B cell (primary cell): ENCODE measurements at regions not wholly inside any gene's neighbourhood (a gene's known extent, or its start where the extent isn't known, plus 50 kb on each side); places are given as distances from the start of the nearest gene placed in this dataset.

ENCODE experiments used
- ATAC-seq: fragments of 200-7000 bp; cut with Tn5 transposase; one replicate; pipeline ENCODE4 v1.10.0; 2021; ENCODE audit warnings: low read depth, mild to moderate bottlenecking, moderate number of reproducible peaks, moderate library complexity
- CTCF ChIA-PET: fragments of 350-600 bp; sonication (Branson Sonifier 250); formaldehyde crosslinking; loops from one replicate; lab custom pipeline; 2021; ENCODE audit warnings: antibody characterized with exemption, inconsistent platforms; lab: Charles Lee
- POLR2A ChIA-PET: fragments of 350-600 bp; sonication (Branson Sonifier 250); formaldehyde crosslinking; loops from one replicate; lab custom pipeline; 2021; ENCODE audit warnings: antibody characterized with exemption; lab: Charles Lee
- DNase-seq: peaks from one replicate; pipeline ENCODE4 v3.0.0; 2013
- H2AFZ ChIP-seq: 2 replicates; pipeline ENCODE4 v1.6.1; 2012; ENCODE audit warnings: mild to moderate bottlenecking, low read depth, low read length; ENCODE audit not compliant: insufficient read depth, poor library complexity, severe bottlenecking
- H3K27ac ChIP-seq, 2 donors: 1 replicate in 1 of 2; 2 replicates in 1 of 2; pipeline ENCODE4 v1.5.1; 2012 to 2013; ENCODE audit warnings: low read length in 2 of 2, mild to moderate bottlenecking in 2 of 2, moderate library complexity in 1 of 2
- H3K27me3 ChIP-seq, 4 experiments: fragments of 200-600 bp in 1 of 4; sonication (generic) in 1 of 4; replicated peaks in 1 of 4; 1 replicate in 2 of 4; 2 replicates in 2 of 4; pipeline versions ENCODE4 v1.6.1 to v1.7.0; 2013 to 2016; ENCODE audit warnings: low read length in 3 of 4, mild to moderate bottlenecking in 2 of 4, mixed read lengths in 1 of 4, moderate library complexity in 1 of 4; ENCODE audit not compliant: insufficient read depth in 4 of 4, control insufficient read depth in 3 of 4; ENCODE audit errors: control extremely low read depth in 1 of 4
- H3K36me3 ChIP-seq, 2 experiments: replicated peaks in 1 of 2; 1 replicate in 1 of 2; 2 replicates in 1 of 2; pipeline versions ENCODE4 v1.6.1 to v1.7.1; 2013; ENCODE audit warnings: low read length in 1 of 2; ENCODE audit not compliant: insufficient read depth in 2 of 2, control insufficient read depth in 1 of 2; ENCODE audit errors: control extremely low read depth in 1 of 2, extremely low read depth in 1 of 2
- H3K4me1 ChIP-seq, 2 donors: fragments of 200-600 bp in 1 of 2; sonication (generic) in 1 of 2; 1 replicate in 1 of 2; 2 replicates in 1 of 2; pipeline versions ENCODE4 v1.5.1 to v1.6.1; 2013 to 2017; ENCODE audit warnings: low read length in 2 of 2; ENCODE audit not compliant: control insufficient read depth in 2 of 2, insufficient read depth in 2 of 2
- H3K4me2 ChIP-seq: replicated peaks from 2 replicates; pipeline ENCODE3; 2012; ENCODE audit warnings: mild to moderate bottlenecking, low read depth, low read length; ENCODE audit not compliant: poor library complexity, severe bottlenecking
- H3K4me3 ChIP-seq, 5 experiments: fragments of 200-600 bp in 1 of 5; sonication (generic) in 1 of 5; 1 replicate in 3 of 5; 2 replicates in 2 of 5; pipeline versions ENCODE4 v1.5.1 to v1.7.0; 2011 to 2016; ENCODE audit warnings: low read length in 4 of 5, mild to moderate bottlenecking in 4 of 5, low read depth in 2 of 5, control low read depth in 1 of 5, moderate library complexity in 1 of 5; ENCODE audit not compliant: insufficient read depth in 1 of 5; ENCODE audit errors: control extremely low read depth in 1 of 5, extremely low read depth in 1 of 5
- H3K79me2 ChIP-seq: fragments of 200-600 bp; sonication (generic); one replicate; pipeline ENCODE4 v1.6.0; 2016; ENCODE audit warnings: low read length; ENCODE audit not compliant: control insufficient read depth, insufficient read depth
- H3K9ac ChIP-seq: fragments of 200-600 bp; sonication (generic); 2 replicates; pipeline ENCODE4 v1.6.1; 2017; ENCODE audit warnings: mild to moderate bottlenecking, low read length, moderate library complexity
- H3K9me3 ChIP-seq, 3 donors: one replicate each; pipeline versions ENCODE4 v1.6.1 to v1.7.1; 2013; ENCODE audit warnings: low read length in 2 of 3; ENCODE audit not compliant: control insufficient read depth in 2 of 3, insufficient read depth in 1 of 3; ENCODE audit errors: control extremely low read depth in 1 of 3
- H4K20me1 ChIP-seq: 2 replicates; pipeline ENCODE4 v1.6.0; 2012; ENCODE audit warnings: mild to moderate bottlenecking, low read length; ENCODE audit not compliant: insufficient read depth, control insufficient read depth, poor library complexity, severe bottlenecking
- H3K27ac Mint-ChIP-seq: one replicate; pipeline ENCODE4 v1.8.0; 2021; ENCODE audit warnings: mixed read lengths
- H3K27me3 Mint-ChIP-seq: one replicate; pipeline ENCODE4 v1.8.0; 2021; ENCODE audit warnings: mixed read lengths
- H3K4me1 Mint-ChIP-seq: one replicate; pipeline ENCODE4 v1.8.0; 2021; ENCODE audit warnings: mixed read lengths
- H3K4me3 Mint-ChIP-seq: one replicate; pipeline ENCODE4 v1.8.0; 2021; ENCODE audit warnings: mixed read lengths
- H3K9me3 Mint-ChIP-seq: one replicate; pipeline ENCODE4 v1.8.0; 2022; ENCODE audit warnings: mixed read lengths; ENCODE audit not compliant: insufficient read depth
- CTCF ChIP-seq: fragments of 200-600 bp; IDR thresholded peaks from one replicate; pipeline ENCODE4 v1.8.0; 2022; ENCODE audit warnings: antibody characterized with exemption, mild to moderate bottlenecking
- EZH2 ChIP-seq: IDR thresholded peaks from 2 replicates; pipeline ENCODE4 v1.6.1; 2012; ENCODE audit warnings: borderline replicate concordance, low read depth, mild to moderate bottlenecking, moderate library complexity, low read length; ENCODE audit not compliant: insufficient read depth, poor library complexity, severe bottlenecking
- WGBS: methylation state at CpG from one replicate; pipeline ENCODE4 v1.1.5; 2013; ENCODE audit warnings: missing lambda C conversion rate; ENCODE audit not compliant: insufficient coverage; 5-methylcytosine and 5-hydroxymethylcytosine counted together
- intact Hi-C: fragments of 100-400 bp; cut with micrococcal nuclease; formaldehyde crosslinking; loops from one replicate; pipeline ENCODE4 v1.10.0; 2022

- H3K27ac Mint-ChIP-seq: no peak overlapping the region
These were observed 113.2 kb upstream of the TENT5A start for GRCh38 chr6:81865712-81866111.

GRCh38 chr6:81864124-81864523 is 111.6 kb upstream of the TENT5A start:
- H4K20me1 ChIP-seq: no peaks in the 10 kb centered on the region
- H3K27ac ChIP-seq: no peak overlapping the region
- H3K27me3 Mint-ChIP-seq: no peaks in the 10 kb centered on the region
- H3K9me3 ChIP-seq: no peaks in the 10 kb centered on the region
- no peaks in the 10 kb centered on the region for H3K4me1 ChIP-seq
- no peak overlapping the region for H2AFZ ChIP-seq
- TF ChIP-seq EZH2 (no peak), CTCF (no peak)
- H3K79me2 ChIP-seq: no peaks in the 10 kb centered on the region
- H3K4me2 ChIP-seq: no peak overlapping the region
- 82% methylated on average over 2 of the region's 2 CpGs for WGBS
- CTCF ChIA-PET: no interaction called here
- DNase-seq (no peak), ATAC-seq (no peak)
- H3K4me1 Mint-ChIP-seq: no peaks in the 10 kb centered on the region
- no peak overlapping the region for H3K4me3 ChIP-seq
- no peaks in the 10 kb centered on the region for H3K27me3 ChIP-seq
- POLR2A ChIA-PET: no interaction called here
- no peak overlapping the region for H3K9ac ChIP-seq
- H3K9me3 Mint-ChIP-seq: no peaks in the 10 kb centered on the region
- H3K36me3 ChIP-seq: no peaks in the 10 kb centered on the region
- no peak overlapping the region for H3K4me3 Mint-ChIP-seq
- no peak overlapping the region for H3K27ac Mint-ChIP-seq
- intact Hi-C loops: no loop called here

More at GRCh38 chr6:81865712-81866111, 113.2 kb upstream of the TENT5A start:
- Histone ChIP-seq H3K9me3 (no peaks in the 10 kb centered on the region), H3K79me2 (no peaks in the 10 kb centered on the region), H2AFZ (no peak overlapping the region), H4K20me1 (no peaks in the 10 kb centered on the region), H3K36me3 (no peaks in the 10 kb centered on the region), H3K9ac (no peak overlapping the region), H3K27me3 (peaks cover 0 to 2% (median 0%) of the 10 kb centered on the region in 4 experiments), H3K4me3 (no peak overlapping the region), H3K4me2 (no peak overlapping the region), H3K4me1 (no peaks in the 10 kb centered on the region), H3K27ac (no peak overlapping the region)
- WGBS: 100% methylated on average over 2 of the region's 3 CpGs
- Mint-ChIP-seq H3K27me3 (no peaks in the 10 kb centered on the region), H3K4me1 (no peaks in the 10 kb centered on the region), H3K4me3 (no peak overlapping the region), H3K9me3 (peaks cover under 1% of the 10 kb centered on the region)
- TF ChIP-seq CTCF: no peak
- no peak for TF ChIP-seq EZH2
- intact Hi-C loops: no loop called here
- no peak for ATAC-seq
- CTCF ChIA-PET: interaction anchor here (0.6 kb wide), 1 partner anchor 322 kb away, joined by 3 read pairs; no protein-coding TSS in a partner anchor
- POLR2A ChIA-PET: no interaction called here
- DNase-seq: no peak
